ENCODE measurements at regions not wholly inside any gene's neighbourhood (a gene's known extent, or its start where the extent isn't known, plus 50 kb on each side); places are given as distances from the start of the nearest gene placed in this dataset.

DNA sequence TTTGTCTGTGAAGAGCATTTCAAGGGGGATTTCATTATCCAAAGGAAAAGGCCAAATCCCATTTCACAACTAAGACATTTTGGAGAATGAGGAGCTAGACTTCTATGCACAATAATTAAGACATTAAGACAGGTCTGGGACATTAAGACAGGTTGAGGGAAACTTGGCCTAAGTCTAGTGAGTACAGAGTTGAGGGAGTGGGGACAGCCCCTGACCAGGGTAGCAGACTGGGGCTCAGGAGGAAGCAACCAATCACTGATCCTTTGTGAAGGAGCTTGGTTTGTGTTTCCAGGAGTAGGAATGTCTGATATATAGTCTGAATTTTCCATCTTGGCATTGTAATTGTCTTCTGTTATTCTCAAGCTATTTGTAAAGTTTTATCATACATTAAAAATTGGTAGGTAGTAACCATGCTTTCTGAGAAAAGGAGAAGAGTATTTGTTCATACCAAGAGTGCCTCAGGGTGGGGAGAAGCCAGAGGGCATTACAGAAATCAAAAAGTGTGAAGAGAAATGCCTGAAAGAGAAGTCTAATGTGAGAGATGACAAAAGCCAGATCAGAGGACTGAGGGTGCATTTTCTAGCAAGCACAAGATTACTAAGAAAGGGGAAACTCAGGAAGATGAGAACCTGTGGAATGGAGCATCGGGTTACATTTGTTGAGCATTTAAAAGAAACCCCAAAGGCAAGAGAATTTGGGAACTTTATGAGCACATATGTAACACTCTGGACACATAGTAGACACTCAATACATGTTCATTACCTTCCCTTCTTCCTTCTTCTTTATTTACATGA is 189.3 kb upstream of the PIK3R1 start:
- no peak for TF ChIP-seq EZH2 (IDR thresholded peaks at IDR 0.05; ENCODE audit: insufficient read depth, low read length)
- TF ChIP-seq, protein P1, sequence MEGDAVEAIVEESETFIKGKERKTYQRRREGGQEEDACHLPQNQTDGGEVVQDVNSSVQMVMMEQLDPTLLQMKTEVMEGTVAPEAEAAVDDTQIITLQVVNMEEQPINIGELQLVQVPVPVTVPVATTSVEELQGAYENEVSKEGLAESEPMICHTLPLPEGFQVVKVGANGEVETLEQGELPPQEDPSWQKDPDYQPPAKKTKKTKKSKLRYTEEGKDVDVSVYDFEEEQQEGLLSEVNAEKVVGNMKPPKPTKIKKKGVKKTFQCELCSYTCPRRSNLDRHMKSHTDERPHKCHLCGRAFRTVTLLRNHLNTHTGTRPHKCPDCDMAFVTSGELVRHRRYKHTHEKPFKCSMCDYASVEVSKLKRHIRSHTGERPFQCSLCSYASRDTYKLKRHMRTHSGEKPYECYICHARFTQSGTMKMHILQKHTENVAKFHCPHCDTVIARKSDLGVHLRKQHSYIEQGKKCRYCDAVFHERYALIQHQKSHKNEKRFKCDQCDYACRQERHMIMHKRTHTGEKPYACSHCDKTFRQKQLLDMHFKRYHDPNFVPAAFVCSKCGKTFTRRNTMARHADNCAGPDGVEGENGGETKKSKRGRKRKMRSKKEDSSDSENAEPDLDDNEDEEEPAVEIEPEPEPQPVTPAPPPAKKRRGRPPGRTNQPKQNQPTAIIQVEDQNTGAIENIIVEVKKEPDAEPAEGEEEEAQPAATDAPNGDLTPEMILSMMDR (IDR thresholded peaks at IDR 0.05; ENCODE audit: insufficient read depth, low read depth, low read length), result no peak

DNA sequence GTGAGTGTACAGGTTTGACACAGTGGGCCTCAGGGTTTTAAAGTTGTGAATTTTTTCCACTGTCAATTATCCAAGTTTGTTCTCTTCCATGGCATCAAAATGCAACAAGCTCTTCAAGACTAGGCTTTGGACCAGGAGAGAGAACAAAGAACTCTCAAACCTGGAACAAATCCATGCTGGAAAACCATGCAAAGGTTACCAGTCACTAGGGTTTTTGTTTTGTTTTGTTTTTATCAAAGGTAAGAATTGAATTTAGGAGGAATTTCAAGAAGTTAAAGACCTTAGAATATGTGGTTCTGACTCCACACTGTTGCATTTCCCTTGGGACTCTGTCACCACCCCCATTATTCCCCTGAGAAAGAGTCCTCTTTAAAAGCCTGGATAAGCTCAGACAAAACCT is 191.1 kb upstream of the PIK3R1 start:
- Mint-ChIP-seq H3K4me1 (ENCODE audit: low read depth, unreplicated experiment) (no peaks in the 10 kb centered on the region), H3K9me3 (ENCODE audit: unreplicated experiment) (no peaks in the 10 kb centered on the region), H3K36me3 (ENCODE audit: low read depth, unreplicated experiment) (no peaks in the 10 kb centered on the region), H3K4me3 (ENCODE audit: unreplicated experiment) (no peak overlapping the region), H3K27me3 (ENCODE audit: low read depth, unreplicated experiment) (peaks cover 2% of the 10 kb centered on the region), H3K27ac (ENCODE audit: unreplicated experiment) (no peak overlapping the region)
- H3K4me2 ChIP-seq (ENCODE audit: low read length), result no peak overlapping the region
- DNase-seq (ENCODE audit: low read depth) (peak; percentile 13), FAIRE-seq (peak; percentile 37)
- H3K27me3 ChIP-seq (ENCODE audit: insufficient read depth, low read length), result no peaks in the 10 kb centered on the region
- H4K20me1 ChIP-seq (ENCODE audit: insufficient read depth, low read length), result no peaks in the 10 kb centered on the region
- H3K9me3 ChIP-seq (ENCODE audit: insufficient read depth, low read depth, low read length), result no peaks in the 10 kb centered on the region
- H3K36me3 ChIP-seq (ENCODE audit: insufficient read depth, low read length), result no peaks in the 10 kb centered on the region
- peaks cover 5% of the 10 kb centered on the region for H3K4me1 ChIP-seq (ENCODE audit: insufficient read depth, low read length)
- no peak overlapping the region for H3K27ac ChIP-seq (ENCODE audit: low read depth, low read length)
- no peak overlapping the region for H3K9ac ChIP-seq (ENCODE audit: low read length)
- no peak overlapping the region for H3K4me3 ChIP-seq (ENCODE audit: insufficient read depth, low read depth, low read length)
- TF ChIP-seq, protein P1 (IDR thresholded peaks at IDR 0.05; ENCODE audit: insufficient read depth, low read depth, low read length), result no peak
- no peak for TF ChIP-seq EZH2 (IDR thresholded peaks at IDR 0.05; ENCODE audit: insufficient read depth, low read length)
- H2AFZ ChIP-seq (ENCODE audit: low read depth, low read length), result no peak overlapping the region
- H3K79me2 ChIP-seq (ENCODE audit: insufficient read depth, low read length), result no peaks in the 10 kb centered on the region

More for the DNA sequence above, 189.3 kb upstream of the PIK3R1 start:
- H3K4me2 ChIP-seq (ENCODE audit: low read length), result no peak overlapping the region
- H3K79me2 ChIP-seq (ENCODE audit: insufficient read depth, low read length), result no peaks in the 10 kb centered on the region
- no peak overlapping the region for H3K4me3 Mint-ChIP-seq (ENCODE audit: unreplicated experiment)
- H3K36me3 ChIP-seq (ENCODE audit: insufficient read depth, low read length), result no peaks in the 10 kb centered on the region
- no peak overlapping the region for H3K9ac ChIP-seq (ENCODE audit: low read length)
- H3K4me1 ChIP-seq (ENCODE audit: insufficient read depth, low read length), result peaks cover 5% of the 10 kb centered on the region
- H3K27ac Mint-ChIP-seq (ENCODE audit: unreplicated experiment), result no peak overlapping the region
- H3K27ac ChIP-seq (ENCODE audit: low read depth, low read length), result no peak overlapping the region
- H4K20me1 ChIP-seq (ENCODE audit: insufficient read depth, low read length), result no peaks in the 10 kb centered on the region
- H3K27me3 Mint-ChIP-seq (ENCODE audit: low read depth, unreplicated experiment), result no peaks in the 10 kb centered on the region
- H2AFZ ChIP-seq (ENCODE audit: low read depth, low read length), result no peak overlapping the region
- no peaks in the 10 kb centered on the region for H3K9me3 Mint-ChIP-seq (ENCODE audit: unreplicated experiment)
- H3K36me3 Mint-ChIP-seq (ENCODE audit: low read depth, unreplicated experiment), result no peaks in the 10 kb centered on the region
- no peaks in the 10 kb centered on the region for H3K9me3 ChIP-seq (ENCODE audit: insufficient read depth, low read depth, low read length)
- DNase-seq (ENCODE audit: low read depth), result no peak
- no peak overlapping the region for H3K4me3 ChIP-seq (ENCODE audit: insufficient read depth, low read depth, low read length)
- peak; percentile 50 for FAIRE-seq
- no peaks in the 10 kb centered on the region for H3K27me3 ChIP-seq (ENCODE audit: insufficient read depth, low read length)
- H3K4me1 Mint-ChIP-seq (ENCODE audit: low read depth, unreplicated experiment), result no peaks in the 10 kb centered on the region

DNA sequence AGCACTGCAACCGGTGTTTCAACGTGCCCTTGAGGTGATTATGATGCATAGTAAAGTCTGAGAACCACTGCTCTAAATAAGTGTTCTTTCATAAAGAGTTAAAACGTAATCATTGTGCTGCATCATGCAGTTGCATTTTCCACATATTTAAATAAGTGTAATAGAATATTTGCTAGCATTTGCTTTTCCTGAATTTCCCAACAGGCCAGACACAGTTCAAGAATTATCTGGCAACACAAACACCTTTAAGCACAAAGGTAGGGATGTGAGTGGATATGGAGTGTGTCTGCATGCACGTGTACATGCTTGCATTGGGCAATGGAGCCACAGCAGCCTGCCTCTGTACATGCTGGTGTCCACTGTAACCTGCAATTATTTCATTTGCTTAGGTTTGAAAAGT is 193.6 kb upstream of the PIK3R1 start:
- H3K4me1 ChIP-seq (ENCODE audit: insufficient read depth, low read length), result no peaks in the 10 kb centered on the region
- no peaks in the 10 kb centered on the region for H3K36me3 ChIP-seq (ENCODE audit: insufficient read depth, low read length)
- DNase-seq (ENCODE audit: low read depth) (no peak), FAIRE-seq (no peak)
- peaks cover 2% of the 10 kb centered on the region for H3K27me3 Mint-ChIP-seq (ENCODE audit: low read depth, unreplicated experiment)
- H3K27me3 ChIP-seq (ENCODE audit: insufficient read depth, low read length), result no peaks in the 10 kb centered on the region
- H3K9me3 ChIP-seq (ENCODE audit: insufficient read depth, low read depth, low read length), result no peaks in the 10 kb centered on the region
- no peak overlapping the region for H3K27ac Mint-ChIP-seq (ENCODE audit: unreplicated experiment)
- no peak overlapping the region for H3K4me2 ChIP-seq (ENCODE audit: low read length)
- H3K4me1 Mint-ChIP-seq (ENCODE audit: low read depth, unreplicated experiment), result no peaks in the 10 kb centered on the region
- TF ChIP-seq, protein P1 (IDR thresholded peaks at IDR 0.05; ENCODE audit: insufficient read depth, low read depth, low read length), result no peak
- TF ChIP-seq EZH2 (IDR thresholded peaks at IDR 0.05; ENCODE audit: insufficient read depth, low read length), result no peak
- H3K36me3 Mint-ChIP-seq (ENCODE audit: low read depth, unreplicated experiment), result no peaks in the 10 kb centered on the region
- H3K9me3 Mint-ChIP-seq (ENCODE audit: unreplicated experiment), result peaks cover 4% of the 10 kb centered on the region
- no peak overlapping the region for H3K9ac ChIP-seq (ENCODE audit: low read length)
- H3K79me2 ChIP-seq (ENCODE audit: insufficient read depth, low read length), result no peaks in the 10 kb centered on the region
- no peak overlapping the region for H2AFZ ChIP-seq (ENCODE audit: low read depth, low read length)
- H4K20me1 ChIP-seq (ENCODE audit: insufficient read depth, low read length), result no peaks in the 10 kb centered on the region
- H3K4me3 ChIP-seq (ENCODE audit: insufficient read depth, low read depth, low read length), result no peak overlapping the region
- no peak overlapping the region for H3K27ac ChIP-seq (ENCODE audit: low read depth, low read length)
- no peak overlapping the region for H3K4me3 Mint-ChIP-seq (ENCODE audit: unreplicated experiment)

Data from astrocyte (in vitro differentiated cells and primary cell).